Thyroid gland (tissue), 4 donors: ENCODE measurements at regions not wholly inside any gene's neighbourhood (a gene's known extent, or its start where the extent isn't known, plus 50 kb on each side); places are given as distances from the start of the nearest gene placed in this dataset.

Experiments
- POLR2A ChIP-seq, 2 donors: fragments of 450-650 bp; IDR thresholded peaks; one replicate each; pipeline ENCODE4 v1.6.1; 2017; ENCODE audit warnings: antibody characterized with exemption in 2 of 2, mild to moderate bottlenecking in 2 of 2, moderate library complexity in 1 of 2
- TF ChIP-seq, protein P1 (sequence below), 6 experiments: fragments of 200-600 bp in 3 of 6; fragments of 450-650 bp in 3 of 6; sonication (generic) in 3 of 6; IDR thresholded peaks; one replicate each; pipeline ENCODE4 v1.5.1; 2016 to 2019; ENCODE audit warnings: antibody characterized with exemption in 6 of 6, mild to moderate bottlenecking in 2 of 6, inconsistent platforms in 1 of 6, moderate library complexity in 1 of 6

GRCh38 chr3:181887685-181888084 lies 176.0 kb downstream of the SOX2 start:
- TF ChIP-seq, protein P1, sequence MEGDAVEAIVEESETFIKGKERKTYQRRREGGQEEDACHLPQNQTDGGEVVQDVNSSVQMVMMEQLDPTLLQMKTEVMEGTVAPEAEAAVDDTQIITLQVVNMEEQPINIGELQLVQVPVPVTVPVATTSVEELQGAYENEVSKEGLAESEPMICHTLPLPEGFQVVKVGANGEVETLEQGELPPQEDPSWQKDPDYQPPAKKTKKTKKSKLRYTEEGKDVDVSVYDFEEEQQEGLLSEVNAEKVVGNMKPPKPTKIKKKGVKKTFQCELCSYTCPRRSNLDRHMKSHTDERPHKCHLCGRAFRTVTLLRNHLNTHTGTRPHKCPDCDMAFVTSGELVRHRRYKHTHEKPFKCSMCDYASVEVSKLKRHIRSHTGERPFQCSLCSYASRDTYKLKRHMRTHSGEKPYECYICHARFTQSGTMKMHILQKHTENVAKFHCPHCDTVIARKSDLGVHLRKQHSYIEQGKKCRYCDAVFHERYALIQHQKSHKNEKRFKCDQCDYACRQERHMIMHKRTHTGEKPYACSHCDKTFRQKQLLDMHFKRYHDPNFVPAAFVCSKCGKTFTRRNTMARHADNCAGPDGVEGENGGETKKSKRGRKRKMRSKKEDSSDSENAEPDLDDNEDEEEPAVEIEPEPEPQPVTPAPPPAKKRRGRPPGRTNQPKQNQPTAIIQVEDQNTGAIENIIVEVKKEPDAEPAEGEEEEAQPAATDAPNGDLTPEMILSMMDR (IDR thresholded peaks at IDR 0.05): no peak
- no peak for TF ChIP-seq POLR2A (IDR thresholded peaks at IDR 0.05)
